Right lobe of liver (tissue), 4 donors: ENCODE measurements at regions not wholly inside any gene's neighbourhood (a gene's known extent, or its start where the extent isn't known, plus 50 kb on each side); places are given as distances from the start of the nearest gene placed in this dataset.

Experiments used
- CTCF ChIP-seq, 4 donors: fragments of 200-600 bp in 3 of 4; fragments of 450-650 bp in 1 of 4; IDR thresholded peaks; one replicate each; pipeline versions ENCODE4 v1.5.1 to v1.8.0; 2016 to 2022; ENCODE audit warnings: antibody characterized with exemption in 4 of 4, mild to moderate bottlenecking in 2 of 4
- POLR2A ChIP-seq: fragments of 450-650 bp; IDR thresholded peaks from one replicate; pipeline ENCODE4 v1.6.1; 2017; ENCODE audit warnings: antibody characterized with exemption, mild to moderate bottlenecking
- donor health status: DM: no; HTN: no; CAD: no.
- donor health status: DM: no; HTN: no; CAD: no.
- donor health status: DM: no; HTN: yes; CAD: no.

GRCh38 chr16:59148056-59148768 lies 414.1 kb upstream of the GOT2 start:
- no peak for TF ChIP-seq CTCF (IDR thresholded peaks at IDR 0.05)
- no peak for TF ChIP-seq POLR2A
